NCI-H2227 (cell line): ENCODE measurements at regions not wholly inside any gene's neighbourhood (a gene's known extent, or its start where the extent isn't known, plus 50 kb on each side); places are given as distances from the start of the nearest gene placed in this dataset.

Experiments used
- DNase-seq: peaks from one replicate; lab custom pipeline; 2025; ENCODE audit not compliant: unreplicated experiment; lab: John Stamatoyannopoulos, UW

DNA sequence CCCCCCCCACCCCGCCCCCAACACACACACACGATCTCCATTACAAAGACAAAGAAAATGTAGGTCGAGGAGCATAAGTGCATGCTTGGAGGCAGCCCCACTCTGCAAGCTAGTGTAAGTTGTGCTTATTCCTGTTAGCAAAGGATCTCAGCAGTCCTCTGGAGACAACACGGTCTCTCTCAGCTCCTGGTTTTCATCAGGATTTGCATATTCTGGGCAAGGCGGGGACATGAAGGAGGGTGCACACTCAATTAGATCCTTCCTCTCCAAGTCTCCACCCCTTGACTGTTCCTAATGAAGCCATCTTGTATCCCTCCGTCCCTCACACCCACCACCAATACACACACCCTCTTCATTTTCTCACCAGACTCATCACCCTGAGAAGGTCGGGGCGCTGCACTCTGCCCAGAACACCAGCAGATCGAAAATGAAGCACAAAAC is 63.8 kb downstream of the MRPL46 start:
- no peak for DNase-seq

DNA sequence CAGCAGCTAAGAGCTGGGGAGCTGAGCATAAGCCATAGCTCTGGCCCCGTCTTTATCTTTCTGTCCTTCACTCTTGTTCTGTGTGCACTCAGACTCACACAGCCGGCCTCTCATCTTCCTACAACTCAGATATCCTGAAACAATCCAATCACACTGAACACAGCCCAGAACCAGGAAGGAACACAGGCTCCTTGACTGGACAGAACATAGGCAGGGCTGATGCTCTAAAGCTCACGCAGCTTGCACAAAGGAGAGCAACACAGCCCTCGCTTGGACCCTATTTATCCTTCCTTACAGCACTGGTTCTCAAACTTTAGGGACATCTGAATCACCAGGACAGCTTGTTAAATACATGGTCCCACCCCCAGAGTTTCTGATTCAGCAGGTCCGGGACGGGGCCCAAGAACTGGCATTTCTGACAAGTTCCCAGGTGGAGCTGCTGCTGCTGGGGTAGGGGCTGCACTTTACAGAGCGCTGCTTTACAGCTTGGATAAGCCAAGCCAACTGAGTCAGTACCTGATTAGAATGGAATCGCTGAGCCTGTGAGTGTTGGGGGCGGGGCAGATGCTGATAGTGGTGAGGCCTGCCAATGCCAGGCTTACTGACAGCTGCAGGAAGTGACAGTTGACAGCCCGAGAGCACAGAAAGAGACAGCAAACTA is 65.1 kb downstream of the MRPL46 start:
- no peak for DNase-seq

DNA sequence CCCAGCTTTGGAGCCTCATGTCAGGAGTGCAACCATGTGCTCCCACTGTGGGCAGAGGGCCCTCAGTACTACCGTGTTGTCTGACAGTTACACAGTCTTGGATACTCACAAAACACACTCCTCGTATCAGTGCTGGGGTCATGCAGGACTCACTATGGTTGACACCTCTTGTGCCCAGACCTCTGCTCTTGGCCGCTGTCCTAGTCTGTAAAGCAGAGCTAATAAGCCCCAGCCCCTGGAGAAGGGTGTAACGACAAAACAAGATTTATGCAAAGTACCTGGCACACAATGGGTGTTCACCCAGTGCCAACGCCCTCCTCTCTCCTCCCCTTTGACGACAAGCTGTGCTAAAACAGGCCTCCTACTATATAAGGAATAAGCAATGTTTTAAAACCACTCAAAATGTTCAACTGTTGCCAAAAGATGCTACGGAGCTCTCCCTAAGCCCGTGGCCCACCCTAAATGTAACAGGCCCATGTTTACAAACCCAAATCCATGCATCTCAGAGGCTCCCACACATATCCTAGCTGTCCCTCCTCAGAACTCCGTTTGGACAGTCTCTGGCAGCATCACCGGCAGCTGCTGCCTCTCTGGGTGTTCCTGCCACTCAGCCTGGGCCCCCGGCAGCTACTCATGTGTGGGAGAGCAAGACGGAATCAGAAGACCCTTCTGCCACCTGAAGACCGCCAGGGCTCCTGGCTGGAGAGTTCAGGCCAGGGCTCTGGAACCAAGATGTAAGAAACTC is 65.8 kb downstream of the MRPL46 start:
- no peak for DNase-seq

DNA sequence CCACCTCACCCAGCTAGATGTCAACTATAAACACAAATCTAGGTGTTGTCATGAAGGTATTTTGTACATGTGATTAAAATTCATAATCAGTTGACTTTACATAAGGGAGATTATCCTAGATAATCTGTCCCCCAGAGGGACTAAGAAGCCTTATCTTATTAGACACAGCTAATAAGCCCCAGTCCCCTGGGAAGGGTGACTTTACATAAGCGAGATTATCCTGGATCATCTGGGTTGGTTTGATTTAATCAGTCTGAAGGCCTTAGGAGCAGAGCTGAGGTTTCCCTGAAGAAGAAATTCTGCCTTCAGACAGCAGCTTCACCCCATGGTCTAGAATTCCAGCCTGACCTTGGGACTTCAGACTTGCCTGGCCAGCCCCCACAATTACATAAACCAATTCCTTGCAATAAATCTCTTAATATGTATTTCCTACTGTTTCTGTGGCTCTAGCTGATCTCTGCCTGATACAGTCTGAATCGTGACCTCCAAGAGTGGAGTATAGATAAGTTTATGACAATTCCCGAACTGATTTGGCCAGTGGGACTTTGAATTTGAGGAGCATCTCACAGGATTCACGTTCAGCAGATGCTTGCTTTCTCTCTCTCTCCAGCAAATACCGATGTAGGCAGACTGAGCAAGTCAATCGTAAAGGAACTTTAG is 66.5 kb downstream of the MRPL46 start:
- DNase-seq: no peak

DNA sequence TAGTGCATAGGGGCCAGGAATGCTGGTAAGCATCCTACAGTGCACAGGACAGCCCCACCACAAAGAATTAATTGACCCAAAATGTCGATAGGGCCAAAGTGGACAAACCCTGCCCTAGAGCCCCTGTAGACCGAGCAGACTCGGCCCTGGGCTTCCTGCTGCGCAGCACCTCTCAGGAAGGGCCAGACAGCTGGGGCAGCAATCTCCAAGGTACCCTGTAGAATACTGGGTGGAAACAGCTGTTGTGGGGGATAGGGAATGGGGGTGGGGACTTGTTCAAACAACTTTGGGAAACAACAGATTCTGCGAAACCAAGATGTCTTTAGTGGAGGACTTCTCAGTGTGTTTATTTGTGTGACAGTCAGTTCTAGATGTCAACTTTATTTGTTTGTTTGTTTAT is 67.1 kb downstream of the MRPL46 start:
- no peak for DNase-seq

DNA sequence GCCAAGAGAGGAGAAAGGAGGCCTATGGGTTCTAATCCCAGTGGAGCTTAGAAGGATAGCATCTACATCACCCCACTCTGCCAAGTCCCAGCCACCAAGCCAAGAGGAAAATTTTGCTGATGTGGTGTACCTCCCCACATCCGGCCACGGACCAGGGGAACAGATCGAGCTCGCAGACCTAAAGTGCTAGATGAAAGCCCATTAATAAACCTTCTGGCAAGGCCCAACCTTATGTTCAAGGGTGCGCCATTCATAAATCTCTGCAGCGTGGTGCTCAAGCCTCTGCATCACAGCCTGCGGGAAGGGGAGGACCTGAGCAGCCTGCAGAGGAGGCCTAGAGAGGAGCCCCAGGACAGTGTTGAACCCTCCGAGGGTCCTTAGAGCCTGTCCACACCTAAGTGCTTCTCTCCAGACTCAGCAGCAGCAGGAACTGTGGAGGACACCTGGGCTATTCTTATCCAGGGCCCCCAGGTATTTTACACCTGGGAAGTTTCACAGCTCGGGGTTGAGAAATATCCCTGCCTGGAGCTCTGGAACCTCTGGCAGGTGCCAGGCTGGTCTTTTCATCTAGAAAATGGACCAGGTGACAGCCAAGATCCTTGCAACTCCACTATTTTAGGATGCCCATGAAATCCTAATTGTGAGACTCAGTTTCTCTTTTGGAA is 68.0 kb downstream of the MRPL46 start:
- DNase-seq: no peak

DNA sequence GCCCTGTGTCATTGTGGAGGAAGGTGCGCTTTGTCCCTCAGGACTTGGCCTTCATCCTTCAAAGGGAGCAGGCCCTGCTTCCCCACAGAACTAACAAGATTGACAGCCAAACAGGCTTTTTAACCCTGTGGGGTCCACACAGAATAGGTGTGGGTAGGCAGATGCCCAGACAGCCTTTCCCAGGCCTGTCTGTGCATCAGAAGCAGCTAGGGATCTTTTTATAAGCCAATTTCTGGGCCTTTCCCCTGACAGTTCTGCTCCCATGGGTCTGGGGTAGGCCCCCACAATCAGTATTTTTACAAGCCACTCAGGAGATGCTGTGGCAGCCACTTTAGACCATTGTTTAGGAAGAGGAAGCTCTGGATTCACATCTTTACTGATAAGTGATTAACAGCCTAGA is 69.2 kb downstream of the MRPL46 start:
- no peak for DNase-seq

DNA sequence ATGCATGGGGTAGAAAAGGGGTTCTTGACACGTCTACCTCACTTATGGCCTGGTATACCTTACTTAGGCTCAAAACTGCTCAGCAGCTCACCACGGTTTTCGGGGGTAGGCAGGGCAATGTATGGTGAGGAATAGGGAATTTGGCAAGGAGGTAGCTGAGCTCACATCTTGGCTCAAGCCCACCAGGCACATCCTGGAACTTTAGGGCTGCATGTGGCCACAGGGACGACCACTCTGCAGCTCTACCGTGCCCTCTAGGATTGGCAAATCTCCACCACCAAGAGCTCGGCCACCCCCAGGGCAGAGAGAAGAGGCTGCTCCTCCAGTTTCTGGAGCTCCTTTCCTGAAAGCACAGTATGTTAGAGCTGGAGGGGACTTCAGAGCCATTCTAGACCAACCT is 69.7 kb downstream of the MRPL46 start:
- DNase-seq: no peak

DNA sequence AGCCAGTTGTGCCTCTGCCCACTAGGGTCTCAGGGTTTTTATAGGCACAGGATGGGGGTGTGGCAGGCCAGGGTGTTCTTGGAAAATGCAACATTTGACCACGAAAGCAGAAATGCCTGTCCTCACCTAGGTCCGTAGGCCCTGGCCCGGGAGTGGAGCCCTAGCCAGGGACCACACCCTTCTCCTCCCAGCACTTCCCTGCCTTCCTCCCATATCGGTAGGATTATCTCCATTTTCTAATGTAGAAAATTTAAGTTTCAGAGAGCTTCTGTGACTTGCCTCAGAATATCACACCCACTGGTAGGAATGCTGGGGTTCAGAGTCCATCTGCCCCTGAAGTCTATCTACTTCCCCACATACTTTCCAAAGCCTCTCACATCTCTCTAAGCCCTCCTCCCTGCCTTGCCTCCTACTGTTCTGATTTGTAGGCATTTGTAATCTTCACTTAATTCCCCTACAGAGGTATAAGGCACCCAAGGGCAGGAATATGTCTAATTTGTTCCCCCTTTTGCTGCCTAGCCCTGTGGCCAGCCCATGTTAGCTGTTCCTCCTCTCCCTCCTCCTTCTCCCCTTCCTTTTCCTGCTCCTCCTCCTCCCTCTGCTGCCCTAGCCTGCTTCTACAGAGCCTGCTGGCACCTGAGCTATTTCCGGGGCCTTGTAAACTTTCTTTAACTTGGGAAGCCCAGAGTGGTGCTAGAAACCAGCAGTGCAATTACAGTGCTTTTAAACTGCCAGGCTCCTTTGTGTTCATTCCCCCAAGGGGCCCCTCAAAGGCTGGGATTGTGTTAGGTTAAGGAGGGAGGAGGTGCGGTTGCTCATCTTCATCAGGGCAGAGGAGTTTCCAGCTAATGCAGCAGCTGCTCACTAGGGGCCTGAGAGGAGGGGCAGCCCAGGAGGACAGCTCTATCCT is 71.1 kb downstream of the MRPL46 start:
- no peak for DNase-seq

DNA sequence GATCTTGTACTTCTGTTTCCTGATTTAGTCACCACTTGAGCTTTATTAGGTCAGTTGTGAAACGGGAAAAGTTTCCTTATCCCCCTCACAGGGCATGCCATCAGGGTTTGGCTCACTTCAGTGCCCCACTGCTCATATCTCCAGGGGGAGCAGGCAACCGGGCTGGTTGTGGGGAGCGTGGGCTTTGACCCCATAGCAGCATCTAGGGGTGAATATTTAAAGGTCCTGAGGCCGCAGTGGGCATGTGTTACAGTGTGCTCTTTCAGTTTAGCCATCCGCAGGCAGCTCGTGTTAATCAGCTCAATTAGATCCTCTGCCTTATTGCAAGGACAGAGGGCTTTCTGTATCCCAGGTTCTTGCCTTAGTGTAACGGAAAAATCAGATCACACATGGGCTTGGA is 71.9 kb downstream of the MRPL46 start:
- no peak for DNase-seq

DNA sequence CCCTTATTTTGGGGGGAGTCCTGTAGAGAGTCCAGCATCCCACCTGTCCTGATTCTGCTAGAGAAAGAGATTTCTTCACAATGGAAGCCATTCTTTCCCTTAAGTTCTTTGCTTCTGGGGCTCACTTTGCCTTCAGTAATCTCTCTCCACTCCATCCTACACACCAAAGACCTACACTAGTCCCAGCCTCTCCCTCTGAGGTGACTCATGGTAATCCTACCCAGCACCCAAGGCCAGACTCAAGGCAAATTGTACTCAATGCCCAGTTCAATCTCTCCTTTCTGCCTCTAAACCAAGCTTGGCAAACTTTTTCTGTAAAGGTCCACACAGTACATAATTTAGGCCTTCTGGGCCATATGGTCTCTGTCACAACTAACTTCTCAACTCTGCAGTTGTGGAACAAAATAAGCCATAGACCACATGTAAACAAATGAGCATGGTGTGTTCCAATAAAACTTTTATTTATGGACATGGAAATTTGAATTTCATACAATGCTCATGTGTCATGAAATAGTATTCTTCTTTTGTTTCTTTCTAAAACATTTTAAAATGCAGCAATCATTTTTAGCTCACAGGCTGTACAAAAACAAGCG is 72.5 kb downstream of the MRPL46 start:
- no peak for DNase-seq

DNA sequence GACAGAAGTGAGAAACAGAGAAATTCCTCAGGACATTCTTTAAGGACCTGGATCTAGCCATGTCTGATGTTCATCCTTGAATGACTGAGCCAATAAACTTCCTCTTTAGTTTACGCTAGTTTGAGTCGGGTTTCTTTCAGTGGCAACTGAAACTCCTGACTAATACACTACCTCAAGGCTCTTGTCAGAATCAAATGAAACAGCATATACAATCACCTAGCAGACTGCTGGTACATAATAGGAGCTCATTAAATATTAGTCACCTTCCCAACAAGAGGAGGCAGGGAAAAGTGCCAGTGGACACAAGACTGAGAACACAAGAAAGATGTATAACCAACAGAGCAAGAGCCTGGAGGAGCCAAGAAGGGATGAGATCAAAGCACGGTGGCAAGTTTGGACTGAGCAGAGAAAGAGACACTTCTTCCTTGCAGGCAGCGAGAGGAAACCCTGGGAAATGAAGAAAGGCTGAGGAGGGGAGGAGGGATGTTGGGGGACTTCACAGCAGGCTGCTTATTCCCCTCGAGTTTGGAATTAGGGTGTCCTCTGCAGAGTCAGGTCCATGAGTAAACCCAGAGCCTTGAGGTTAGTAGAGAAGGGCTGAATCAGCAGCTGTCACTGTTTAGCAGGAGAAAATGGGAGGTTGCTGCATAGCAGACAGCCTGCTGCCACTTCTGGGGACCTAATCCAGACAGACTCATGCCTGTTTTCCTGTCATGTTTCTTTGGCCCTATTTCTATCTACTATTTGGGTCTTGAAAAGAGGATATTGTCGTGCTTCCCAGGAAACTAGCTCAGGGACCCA is 73.3 kb downstream of the MRPL46 start:
- DNase-seq: no peak

DNA sequence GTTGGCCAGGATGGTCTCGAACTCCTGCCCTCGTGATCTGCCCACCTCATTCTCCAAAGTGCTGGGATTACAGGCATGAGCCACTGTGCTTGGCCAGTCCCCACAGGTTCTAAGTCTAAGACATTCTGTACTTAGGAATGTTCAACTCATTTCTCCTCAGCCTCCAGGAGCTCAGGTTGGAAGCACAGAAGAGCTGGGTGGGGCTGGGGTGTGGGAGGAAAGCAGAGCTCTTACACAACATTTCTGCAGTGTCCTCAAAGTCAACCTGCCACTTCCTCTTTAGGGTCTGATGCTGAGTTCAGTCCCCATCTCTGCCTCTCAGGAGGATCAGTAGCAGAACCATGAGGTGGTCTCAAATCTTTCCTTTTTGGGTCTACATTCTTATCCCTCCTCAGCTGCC is 75.5 kb downstream of the MRPL46 start:
- no peak for DNase-seq

DNA sequence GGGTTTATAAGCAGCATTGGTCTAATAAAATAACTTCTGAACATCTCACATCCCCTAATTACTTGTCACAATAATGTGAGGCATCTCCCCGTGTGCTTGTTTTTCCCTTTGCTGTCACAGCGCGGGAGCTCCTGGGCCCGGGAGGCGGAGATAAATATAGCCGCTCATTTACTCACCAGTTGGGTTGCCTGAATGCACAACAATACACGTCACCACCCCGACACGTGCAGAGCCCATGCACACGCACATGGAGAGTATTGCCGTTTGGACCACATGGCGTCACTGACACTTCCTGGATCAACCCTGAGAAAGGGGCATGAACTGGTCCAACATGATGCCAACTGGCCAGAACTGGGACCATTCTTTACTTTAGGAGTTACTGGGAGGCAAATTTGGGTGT is 76.2 kb downstream of the MRPL46 start:
- DNase-seq: no peak

DNA sequence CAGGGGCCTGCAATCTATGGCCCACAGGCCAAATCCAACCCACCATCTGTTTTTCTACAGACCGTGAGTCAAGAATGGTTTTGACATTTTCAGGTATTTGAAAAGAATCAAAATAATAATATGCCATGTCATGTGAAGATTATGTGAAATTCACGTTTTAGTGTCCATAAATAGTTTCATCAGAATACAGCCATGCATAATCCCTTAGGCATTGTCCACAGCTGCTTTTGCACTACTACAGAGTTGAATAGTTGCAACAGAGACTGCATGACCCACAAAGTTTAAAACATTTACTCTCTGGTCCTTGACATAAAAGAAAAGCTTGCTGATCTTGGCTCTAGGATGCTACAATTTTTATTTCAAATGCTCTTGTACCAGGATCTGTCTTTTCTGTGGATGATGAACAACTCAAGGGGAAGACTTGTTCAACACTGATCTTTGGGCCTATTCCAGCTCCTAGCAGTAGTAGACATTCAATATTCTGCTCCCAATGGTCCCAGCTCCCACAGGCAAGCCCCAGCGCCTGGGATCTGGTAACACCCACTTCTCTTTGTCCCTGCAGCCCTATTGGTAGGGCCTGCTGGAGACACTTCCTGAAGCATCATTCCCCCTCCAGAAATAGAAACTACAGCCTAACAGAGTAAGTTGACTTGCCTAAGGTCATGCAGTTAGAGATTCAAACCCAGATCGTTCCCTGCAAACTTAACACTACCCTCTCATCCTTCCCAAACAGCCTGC is 76.9 kb downstream of the MRPL46 start:
- DNase-seq: no peak

DNA sequence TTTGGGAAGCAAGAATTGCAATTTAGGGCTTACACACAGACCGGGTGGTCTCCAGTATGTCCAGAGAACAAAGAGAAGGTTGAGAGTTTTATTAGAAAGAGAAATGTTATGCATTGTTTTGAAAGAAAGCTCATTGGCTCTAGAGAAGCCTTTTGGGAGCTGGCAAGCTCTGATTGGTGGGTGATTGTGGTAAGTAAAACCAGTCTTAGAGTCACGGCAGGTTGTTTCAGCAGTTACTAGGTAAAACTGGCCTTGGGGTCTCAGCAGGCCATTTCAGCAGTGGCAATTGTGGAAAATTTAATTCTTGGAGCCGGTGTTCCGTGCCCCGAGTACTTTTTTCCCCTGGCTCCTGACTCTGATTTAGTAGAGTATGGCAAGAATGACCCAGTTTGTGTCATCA is 78.1 kb downstream of the MRPL46 start:
- no peak for DNase-seq

DNA sequence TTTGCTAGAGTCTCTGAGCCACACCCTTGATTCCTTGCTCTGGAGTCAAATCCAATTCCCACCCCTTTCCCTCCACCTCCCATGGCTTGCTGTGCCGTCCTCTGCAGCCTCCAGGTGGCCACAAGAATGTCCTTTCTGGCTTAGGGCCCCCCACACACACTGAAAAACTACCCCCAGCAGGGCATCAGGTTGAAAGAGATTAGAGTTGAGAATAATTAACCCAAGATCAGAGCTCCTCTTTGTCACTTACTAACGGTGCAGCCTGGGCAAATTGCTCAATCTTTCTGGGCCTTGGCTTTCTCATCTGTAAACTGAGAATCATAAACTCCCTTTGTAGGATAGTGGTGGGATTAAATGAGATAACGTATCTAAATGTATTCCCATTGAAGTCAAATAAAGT is 78.5 kb downstream of the MRPL46 start:
- no peak for DNase-seq

DNA sequence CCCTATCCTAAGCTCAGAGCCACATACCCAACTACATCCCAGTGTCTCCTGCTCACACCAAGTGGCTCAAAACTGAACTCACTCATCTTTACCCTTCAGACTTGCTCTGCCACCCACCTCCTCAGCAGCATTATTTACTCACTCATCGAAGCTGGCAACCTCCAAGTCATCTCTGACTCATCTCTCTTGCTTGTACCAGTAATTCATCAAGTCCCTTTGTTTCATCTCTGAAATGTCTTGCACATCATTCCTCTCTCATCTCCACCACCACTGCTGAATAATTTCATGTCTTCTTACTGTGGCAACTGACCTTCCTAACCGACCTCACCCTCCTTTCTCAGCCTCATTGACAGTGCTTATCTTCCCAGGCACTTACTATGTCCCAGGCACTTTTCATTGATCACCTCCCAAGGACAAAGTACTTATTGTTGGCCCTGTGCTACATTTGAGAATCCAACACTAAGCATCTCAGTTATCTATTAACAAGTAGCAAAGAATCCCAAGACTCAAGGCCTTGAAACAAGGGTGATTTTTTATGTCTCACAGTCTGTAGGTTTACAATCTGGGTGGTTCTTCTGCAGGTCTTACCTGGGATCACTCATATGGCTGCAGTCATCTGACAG is 82.0 kb downstream of the MRPL46 start:
- no peak for DNase-seq
